Panc1 (cell line): ENCODE measurements at regions not wholly inside any gene's neighbourhood (a gene's known extent, or its start where the extent isn't known, plus 50 kb on each side); places are given as distances from the start of the nearest gene placed in this dataset.

Experiments used
- ATAC-seq: fragments of 200-7000 bp; cut with Tn5 transposase; 2 replicates; pipeline ENCODE4 v1.9.1; 2020; ENCODE audit warnings: mild to moderate bottlenecking, moderate library complexity
- BruUV-seq: library from RNA; stranded (reverse); fragments of 400-500 nt; replicated peaks from 2 replicates; lab custom pipeline; 2021; lab: Mats Ljungman, UMichigan
- CTCF ChIA-PET: fragments of 300-600 bp; sonication (Branson Sonifier 250); formaldehyde crosslinking; loops from one replicate; lab custom pipeline; 2022; ENCODE audit warnings: antibody characterized with exemption; lab: Charles Lee
- POLR2A ChIA-PET: fragments of 300-600 bp; sonication (Branson Sonifier 250); formaldehyde crosslinking; loops from one replicate; lab custom pipeline; 2022; ENCODE audit warnings: antibody characterized with exemption; lab: Charles Lee
- DNase-seq: peaks from one replicate; pipeline ENCODE4 v3.0.0-alpha.2; 2010; ENCODE audit warnings: low read depth, low spot score
- H3K27ac ChIP-seq: 2 replicates; pipeline ENCODE4 v1.5.1; 2011; ENCODE audit warnings: mild to moderate bottlenecking, low read length, inconsistent platforms
- H3K27me3 ChIP-seq: fragments of 200-500 bp; sonication (Bioruptor generic); 2 replicates; pipeline ENCODE4 v1.6.0; 2014; ENCODE audit warnings: low read length, inconsistent platforms; ENCODE audit not compliant: control insufficient read depth, insufficient read depth
- H3K36me3 ChIP-seq: fragments of 200-500 bp; sonication (Bioruptor generic); 2 replicates; pipeline ENCODE4 v1.5.1; 2014; ENCODE audit warnings: inconsistent platforms, mild to moderate bottlenecking, low read length, moderate library complexity; ENCODE audit not compliant: control insufficient read depth, insufficient read depth
- H3K4me1 ChIP-seq: 2 replicates; pipeline ENCODE4 v1.5.1; 2011; ENCODE audit warnings: inconsistent platforms, mild to moderate bottlenecking, low read length, moderate library complexity; ENCODE audit not compliant: control insufficient read depth, insufficient read depth
- H3K4me3 ChIP-seq, 2 experiments: 2 replicates each; pipeline ENCODE4 v1.5.1; 2011 to 2012; ENCODE audit warnings: low read depth in 2 of 2, low read length in 2 of 2, mild to moderate bottlenecking in 2 of 2, inconsistent platforms in 1 of 2, moderate library complexity in 1 of 2
- H3K9me3 ChIP-seq: fragments of 200-500 bp; sonication (Bioruptor generic); 2 replicates; pipeline ENCODE4 v1.5.1; 2014; ENCODE audit warnings: low read depth, mild to moderate bottlenecking, inconsistent platforms, low read length, moderate library complexity; ENCODE audit not compliant: control insufficient read depth, insufficient read depth
- POLR2AphosphoS5 ChIP-seq: IDR thresholded peaks from 2 replicates; pipeline ENCODE4 v1.6.1; 2012; ENCODE audit warnings: mild to moderate bottlenecking, low read depth, low read length, moderate library complexity
- SIN3A ChIP-seq: IDR thresholded peaks from 2 replicates; pipeline ENCODE4 v1.6.1; 2012; ENCODE audit warnings: low read depth, mild to moderate bottlenecking, low read length, moderate library complexity, borderline replicate concordance; ENCODE audit not compliant: insufficient read depth
- TCF7L2 ChIP-seq: IDR thresholded peaks from 2 replicates; pipeline ENCODE4 v1.6.1; 2011; ENCODE audit warnings: mild to moderate bottlenecking, low read depth, low read length, inconsistent platforms
- in situ Hi-C: cut with HindIII; loops from 2 replicates; pipeline ENCODE4 v1.10.0; 2016; ENCODE audit warnings: low sequenced_read_pairs, low pct_unique_long_range_greater_than_20kb
- intact Hi-C: fragments of 100-400 bp; cut with micrococcal nuclease; formaldehyde crosslinking; loops from one replicate; pipeline ENCODE4 v1.10.0; 2022; ENCODE audit not compliant: unreplicated experiment
- TF ChIP-seq, protein P1 (sequence below): fragments of 450-650 bp; IDR thresholded peaks from 2 replicates; pipeline ENCODE4 v1.5.1; 2017; ENCODE audit warnings: mild to moderate bottlenecking
- TF ChIP-seq, protein P2 (sequence below), 2 experiments: IDR thresholded peaks; 2 replicates each; pipeline ENCODE4 v1.6.1; 2011 to 2012; ENCODE audit warnings: low read depth in 2 of 2, control low read depth in 1 of 2, low read length in 1 of 2, mild to moderate bottlenecking in 1 of 2, moderate library complexity in 1 of 2; ENCODE audit not compliant: insufficient read depth in 1 of 2

- H3K27ac ChIP-seq = no peak overlapping the region
- no peaks in the 10 kb centered on the region for H3K27me3 ChIP-seq
- 0 out of 2 replicates have a peak, but pooled peaks cover 2% of the 10 kb centered on the region for H3K36me3 ChIP-seq
- TF ChIP-seq POLR2AphosphoS5 (no peak), SIN3A (no peak), TCF7L2 (no peak)
- ChIA-PET CTCF (no interaction called here), POLR2A (no interaction called here)
- H3K4me1 ChIP-seq = no peaks in the 10 kb centered on the region
- H3K9me3 ChIP-seq = no peaks in the 10 kb centered on the region
- no TSS peak for BruUV-seq
- no peak for DNase-seq
- in situ Hi-C loops (no loop called here), intact Hi-C loops (no loop called here)
- ATAC-seq = no peak
- no peak overlapping the region for H3K4me3 ChIP-seq
These were observed 67.7 kb downstream of the KATNIP start for GRCh38 chr16:27617665-27618064.

DNA sequence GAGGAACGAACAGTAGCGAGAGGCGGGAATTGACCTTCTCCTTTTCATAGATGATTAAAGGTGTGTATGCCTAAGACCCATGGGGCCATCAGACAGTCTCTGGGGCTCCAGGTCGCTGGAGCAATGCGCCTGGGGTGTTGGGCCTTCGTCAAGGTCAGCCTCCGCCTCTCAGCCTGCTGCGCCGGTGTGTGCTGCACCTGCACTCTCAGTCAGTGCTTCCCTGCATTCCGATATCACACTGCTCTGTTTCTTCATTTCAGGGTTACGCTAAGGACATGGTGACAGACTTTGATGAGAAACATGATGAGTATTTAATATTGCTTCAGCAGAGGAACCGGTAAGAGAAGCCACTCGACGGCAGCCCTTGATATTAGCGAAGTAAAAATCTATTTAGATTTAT lies 68.2 kb downstream of the KATNIP start:
- intact Hi-C loops (no loop called here), in situ Hi-C loops (no loop called here)
- H3K4me1 ChIP-seq = no peaks in the 10 kb centered on the region
- ATAC-seq (no peak), DNase-seq (no peak)
- TF ChIP-seq, protein P1, sequence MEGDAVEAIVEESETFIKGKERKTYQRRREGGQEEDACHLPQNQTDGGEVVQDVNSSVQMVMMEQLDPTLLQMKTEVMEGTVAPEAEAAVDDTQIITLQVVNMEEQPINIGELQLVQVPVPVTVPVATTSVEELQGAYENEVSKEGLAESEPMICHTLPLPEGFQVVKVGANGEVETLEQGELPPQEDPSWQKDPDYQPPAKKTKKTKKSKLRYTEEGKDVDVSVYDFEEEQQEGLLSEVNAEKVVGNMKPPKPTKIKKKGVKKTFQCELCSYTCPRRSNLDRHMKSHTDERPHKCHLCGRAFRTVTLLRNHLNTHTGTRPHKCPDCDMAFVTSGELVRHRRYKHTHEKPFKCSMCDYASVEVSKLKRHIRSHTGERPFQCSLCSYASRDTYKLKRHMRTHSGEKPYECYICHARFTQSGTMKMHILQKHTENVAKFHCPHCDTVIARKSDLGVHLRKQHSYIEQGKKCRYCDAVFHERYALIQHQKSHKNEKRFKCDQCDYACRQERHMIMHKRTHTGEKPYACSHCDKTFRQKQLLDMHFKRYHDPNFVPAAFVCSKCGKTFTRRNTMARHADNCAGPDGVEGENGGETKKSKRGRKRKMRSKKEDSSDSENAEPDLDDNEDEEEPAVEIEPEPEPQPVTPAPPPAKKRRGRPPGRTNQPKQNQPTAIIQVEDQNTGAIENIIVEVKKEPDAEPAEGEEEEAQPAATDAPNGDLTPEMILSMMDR = no peak
- TF ChIP-seq POLR2AphosphoS5 (no peak), TCF7L2 (no peak), SIN3A (no peak)
- TF ChIP-seq, protein P2, sequence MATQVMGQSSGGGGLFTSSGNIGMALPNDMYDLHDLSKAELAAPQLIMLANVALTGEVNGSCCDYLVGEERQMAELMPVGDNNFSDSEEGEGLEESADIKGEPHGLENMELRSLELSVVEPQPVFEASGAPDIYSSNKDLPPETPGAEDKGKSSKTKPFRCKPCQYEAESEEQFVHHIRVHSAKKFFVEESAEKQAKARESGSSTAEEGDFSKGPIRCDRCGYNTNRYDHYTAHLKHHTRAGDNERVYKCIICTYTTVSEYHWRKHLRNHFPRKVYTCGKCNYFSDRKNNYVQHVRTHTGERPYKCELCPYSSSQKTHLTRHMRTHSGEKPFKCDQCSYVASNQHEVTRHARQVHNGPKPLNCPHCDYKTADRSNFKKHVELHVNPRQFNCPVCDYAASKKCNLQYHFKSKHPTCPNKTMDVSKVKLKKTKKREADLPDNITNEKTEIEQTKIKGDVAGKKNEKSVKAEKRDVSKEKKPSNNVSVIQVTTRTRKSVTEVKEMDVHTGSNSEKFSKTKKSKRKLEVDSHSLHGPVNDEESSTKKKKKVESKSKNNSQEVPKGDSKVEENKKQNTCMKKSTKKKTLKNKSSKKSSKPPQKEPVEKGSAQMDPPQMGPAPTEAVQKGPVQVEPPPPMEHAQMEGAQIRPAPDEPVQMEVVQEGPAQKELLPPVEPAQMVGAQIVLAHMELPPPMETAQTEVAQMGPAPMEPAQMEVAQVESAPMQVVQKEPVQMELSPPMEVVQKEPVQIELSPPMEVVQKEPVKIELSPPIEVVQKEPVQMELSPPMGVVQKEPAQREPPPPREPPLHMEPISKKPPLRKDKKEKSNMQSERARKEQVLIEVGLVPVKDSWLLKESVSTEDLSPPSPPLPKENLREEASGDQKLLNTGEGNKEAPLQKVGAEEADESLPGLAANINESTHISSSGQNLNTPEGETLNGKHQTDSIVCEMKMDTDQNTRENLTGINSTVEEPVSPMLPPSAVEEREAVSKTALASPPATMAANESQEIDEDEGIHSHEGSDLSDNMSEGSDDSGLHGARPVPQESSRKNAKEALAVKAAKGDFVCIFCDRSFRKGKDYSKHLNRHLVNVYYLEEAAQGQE (IDR thresholded peaks at IDR 0.05; ENCODE audit: insufficient read depth in 1 of 2, low read depth in 2 of 2, low read length in 1 of 2) = no peak
- H3K27me3 ChIP-seq = no peaks in the 10 kb centered on the region
- ChIA-PET CTCF (no interaction called here), POLR2A (no interaction called here)
- no peaks in the 10 kb centered on the region for H3K9me3 ChIP-seq
- H3K36me3 ChIP-seq = 0 out of 2 replicates have a peak, but pooled peaks cover 2% of the 10 kb centered on the region
- no peak overlapping the region for H3K27ac ChIP-seq
- no peak overlapping the region for H3K4me3 ChIP-seq
- BruUV-seq = no TSS peak

- ATAC-seq (no peak), DNase-seq (no peak)
- TF ChIP-seq SIN3A (no peak), TCF7L2 (no peak), POLR2AphosphoS5 (no peak)
- TF ChIP-seq, protein P2 (IDR thresholded peaks at IDR 0.05; ENCODE audit: insufficient read depth in 1 of 2, low read depth in 2 of 2, low read length in 1 of 2) = no peak
- TF ChIP-seq, protein P1 = no peak
- no peaks in the 10 kb centered on the region for H3K4me1 ChIP-seq
- no TSS peak for BruUV-seq
- ChIA-PET POLR2A (no interaction called here), CTCF (no interaction called here)
- no peaks in the 10 kb centered on the region for H3K9me3 ChIP-seq
- intact Hi-C loops = no loop called here
- in situ Hi-C loops = no loop called here
- H3K36me3 ChIP-seq = 0 out of 2 replicates have a peak, but pooled peaks cover 2% of the 10 kb centered on the region
- no peak overlapping the region for H3K4me3 ChIP-seq
- H3K27me3 ChIP-seq = no peaks in the 10 kb centered on the region
- no peak overlapping the region for H3K27ac ChIP-seq
These were observed 68.8 kb downstream of the KATNIP start for GRCh38 chr16:27618606-27619327.
